Liver (tissue), 3 donors: ENCODE measurements at regions not wholly inside any gene's neighbourhood (a gene's known extent, or its start where the extent isn't known, plus 50 kb on each side); places are given as distances from the start of the nearest gene placed in this dataset.

Source experiments
- CTCF ChIP-seq: fragments of 150-350 bp; IDR thresholded peaks from 2 replicates; pipeline ENCODE4 v1.5.1; 2017; ENCODE audit warnings: improper control_type of control experiment, low read depth, low read length; ENCODE audit not compliant: missing input control
- EGR1 ChIP-seq, 2 donors: IDR thresholded peaks; 2 replicates each; pipeline ENCODE4 v1.6.1; 2016 to 2018; ENCODE audit warnings: antibody characterized with exemption in 2 of 2, low read depth in 2 of 2
- GABPA ChIP-seq, 2 donors: IDR thresholded peaks in 1 of 2; conservative IDR thresholded peaks in 1 of 2; 2 replicates each; pipeline ENCODE4 v1.6.1; 2016; ENCODE audit warnings: antibody characterized with exemption in 2 of 2, mild to moderate bottlenecking in 1 of 2, moderate library complexity in 1 of 2
- TF ChIP-seq, protein P1 (sequence below): IDR thresholded peaks from 2 replicates; pipeline ENCODE4 v1.6.1; 2016; ENCODE audit warnings: antibody characterized with exemption, mild to moderate bottlenecking
- TF ChIP-seq, protein P2 (sequence below): IDR thresholded peaks from 2 replicates; pipeline ENCODE4 v1.6.1; 2016; ENCODE audit warnings: antibody characterized with exemption
- TF ChIP-seq, protein P3 (sequence below): IDR thresholded peaks from 2 replicates; pipeline ENCODE4 v1.6.1; 2016; ENCODE audit warnings: antibody characterized with exemption
- donor health status: healthy.
- donor health status: healthy.

GRCh38 chr18:64592246-64592645 lies 443.4 kb upstream of the LINC00305 start:
- TF ChIP-seq CTCF (no peak), EGR1 (IDR thresholded peaks at IDR 0.05; ENCODE audit: low read depth in 2 of 2) (no peak), GABPA (IDR thresholded peaks at IDR 0.05 in 1 of 2, conservative IDR thresholded peaks at IDR 0.05 in 1 of 2) (no peak)
- TF ChIP-seq, protein P1, sequence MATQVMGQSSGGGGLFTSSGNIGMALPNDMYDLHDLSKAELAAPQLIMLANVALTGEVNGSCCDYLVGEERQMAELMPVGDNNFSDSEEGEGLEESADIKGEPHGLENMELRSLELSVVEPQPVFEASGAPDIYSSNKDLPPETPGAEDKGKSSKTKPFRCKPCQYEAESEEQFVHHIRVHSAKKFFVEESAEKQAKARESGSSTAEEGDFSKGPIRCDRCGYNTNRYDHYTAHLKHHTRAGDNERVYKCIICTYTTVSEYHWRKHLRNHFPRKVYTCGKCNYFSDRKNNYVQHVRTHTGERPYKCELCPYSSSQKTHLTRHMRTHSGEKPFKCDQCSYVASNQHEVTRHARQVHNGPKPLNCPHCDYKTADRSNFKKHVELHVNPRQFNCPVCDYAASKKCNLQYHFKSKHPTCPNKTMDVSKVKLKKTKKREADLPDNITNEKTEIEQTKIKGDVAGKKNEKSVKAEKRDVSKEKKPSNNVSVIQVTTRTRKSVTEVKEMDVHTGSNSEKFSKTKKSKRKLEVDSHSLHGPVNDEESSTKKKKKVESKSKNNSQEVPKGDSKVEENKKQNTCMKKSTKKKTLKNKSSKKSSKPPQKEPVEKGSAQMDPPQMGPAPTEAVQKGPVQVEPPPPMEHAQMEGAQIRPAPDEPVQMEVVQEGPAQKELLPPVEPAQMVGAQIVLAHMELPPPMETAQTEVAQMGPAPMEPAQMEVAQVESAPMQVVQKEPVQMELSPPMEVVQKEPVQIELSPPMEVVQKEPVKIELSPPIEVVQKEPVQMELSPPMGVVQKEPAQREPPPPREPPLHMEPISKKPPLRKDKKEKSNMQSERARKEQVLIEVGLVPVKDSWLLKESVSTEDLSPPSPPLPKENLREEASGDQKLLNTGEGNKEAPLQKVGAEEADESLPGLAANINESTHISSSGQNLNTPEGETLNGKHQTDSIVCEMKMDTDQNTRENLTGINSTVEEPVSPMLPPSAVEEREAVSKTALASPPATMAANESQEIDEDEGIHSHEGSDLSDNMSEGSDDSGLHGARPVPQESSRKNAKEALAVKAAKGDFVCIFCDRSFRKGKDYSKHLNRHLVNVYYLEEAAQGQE: no peak
- TF ChIP-seq, protein P2, sequence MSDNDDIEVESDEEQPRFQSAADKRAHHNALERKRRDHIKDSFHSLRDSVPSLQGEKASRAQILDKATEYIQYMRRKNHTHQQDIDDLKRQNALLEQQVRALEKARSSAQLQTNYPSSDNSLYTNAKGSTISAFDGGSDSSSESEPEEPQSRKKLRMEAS: no peak
- TF ChIP-seq, protein P3, sequence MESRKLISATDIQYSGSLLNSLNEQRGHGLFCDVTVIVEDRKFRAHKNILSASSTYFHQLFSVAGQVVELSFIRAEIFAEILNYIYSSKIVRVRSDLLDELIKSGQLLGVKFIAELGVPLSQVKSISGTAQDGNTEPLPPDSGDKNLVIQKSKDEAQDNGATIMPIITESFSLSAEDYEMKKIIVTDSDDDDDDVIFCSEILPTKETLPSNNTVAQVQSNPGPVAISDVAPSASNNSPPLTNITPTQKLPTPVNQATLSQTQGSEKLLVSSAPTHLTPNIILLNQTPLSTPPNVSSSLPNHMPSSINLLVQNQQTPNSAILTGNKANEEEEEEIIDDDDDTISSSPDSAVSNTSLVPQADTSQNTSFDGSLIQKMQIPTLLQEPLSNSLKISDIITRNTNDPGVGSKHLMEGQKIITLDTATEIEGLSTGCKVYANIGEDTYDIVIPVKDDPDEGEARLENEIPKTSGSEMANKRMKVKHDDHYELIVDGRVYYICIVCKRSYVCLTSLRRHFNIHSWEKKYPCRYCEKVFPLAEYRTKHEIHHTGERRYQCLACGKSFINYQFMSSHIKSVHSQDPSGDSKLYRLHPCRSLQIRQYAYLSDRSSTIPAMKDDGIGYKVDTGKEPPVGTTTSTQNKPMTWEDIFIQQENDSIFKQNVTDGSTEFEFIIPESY: no peak
